ENCODE measurements at regions not wholly inside any gene's neighbourhood (a gene's known extent, or its start where the extent isn't known, plus 50 kb on each side); places are given as distances from the start of the nearest gene placed in this dataset.

- TF ChIP-seq CTCF (IDR thresholded peaks at IDR 0.05) = no peak
Observed at GRCh38 chr5:163735069-163735468, 229.7 kb downstream of the MAT2B start.

- no peak for TF ChIP-seq CTCF (IDR thresholded peaks at IDR 0.05)
Observed at GRCh38 chr5:163747586-163747985, 242.2 kb downstream of the MAT2B start.

- TF ChIP-seq CTCF (IDR thresholded peaks at IDR 0.05) = no peak
Observed at GRCh38 chr5:163748934-163749333, 243.5 kb downstream of the MAT2B start.

- no peak for TF ChIP-seq CTCF (IDR thresholded peaks at IDR 0.05)
Observed at GRCh38 chr5:163755505-163755904, 250.1 kb downstream of the MAT2B start.

GRCh38 chr5:163756170-163756569 is 250.8 kb downstream of the MAT2B start:
- TF ChIP-seq CTCF (IDR thresholded peaks at IDR 0.05) = no peak

- no peak for TF ChIP-seq CTCF (IDR thresholded peaks at IDR 0.05)
Observed at GRCh38 chr5:163757344-163757743, 251.9 kb downstream of the MAT2B start.

GRCh38 chr5:163758283-163758711 is 252.9 kb downstream of the MAT2B start:
- TF ChIP-seq CTCF (IDR thresholded peaks at IDR 0.05) = no peak

GRCh38 chr5:163759000-163759704 is 253.7 kb downstream of the MAT2B start:
- TF ChIP-seq CTCF (IDR thresholded peaks at IDR 0.05) = no peak

All from LNCAP (cell line).